OCI-LY3 (cell line): ENCODE measurements at regions not wholly inside any gene's neighbourhood (a gene's known extent, or its start where the extent isn't known, plus 50 kb on each side); places are given as distances from the start of the nearest gene placed in this dataset.
A peak's percentile ranks its signal among the peaks of the same experiment; 100 is the strongest.
"Not testable (repeated sequence)": the region's sequence is repeated elsewhere in the genome, so short reads cannot be mapped to it uniquely, and the experiment has no call there.

ENCODE experiments used
- H2AFZ ChIP-seq: fragments of 200-600, 300-600 bp; shearing (Covaris generic); 2 replicates; pipeline ENCODE4 v1.6.0; 2014; ENCODE audit warnings: antibody characterized with exemption, low read depth, low read length
- H3K27ac ChIP-seq: fragments of 200-600, 300-600 bp; sonication (generic); 2 replicates; pipeline ENCODE4 v1.5.1; 2014; ENCODE audit warnings: mild to moderate bottlenecking, low read length, moderate library complexity, mixed read lengths
- H3K27me3 ChIP-seq: fragments of 200-600, 300-600 bp; sonication (generic); 2 replicates; pipeline ENCODE4 v1.6.1; 2014; ENCODE audit warnings: low read depth, low read length, mixed read lengths
- H3K36me3 ChIP-seq: fragments of 200-600, 300-600 bp; sonication (generic); replicated peaks from 2 replicates; pipeline ENCODE3; 2014; ENCODE audit warnings: low read depth, low read length, mixed read lengths
- H3K4me1 ChIP-seq: fragments of 300-600, 200-600 bp; sonication (generic); 2 replicates; pipeline ENCODE4 v1.6.1; 2014; ENCODE audit warnings: low read length, mixed read lengths
- H3K4me2 ChIP-seq: fragments of 200-600, 300-600 bp; sonication (generic); 2 replicates; pipeline ENCODE4 v1.6.1; 2014; ENCODE audit warnings: low read length, mixed read lengths
- H3K4me3 ChIP-seq: fragments of 300-600, 200-600 bp; sonication (generic); 2 replicates; pipeline ENCODE4 v1.5.1; 2014; ENCODE audit warnings: antibody characterized with exemption, mild to moderate bottlenecking, low read length, moderate library complexity
- H3K79me2 ChIP-seq: fragments of 300-600, 200-600 bp; shearing (Covaris generic); 2 replicates; pipeline ENCODE4 v1.6.1; 2014; ENCODE audit warnings: mild to moderate bottlenecking, low read length, mixed read lengths
- H3K9ac ChIP-seq: fragments of 300-600, 200-600 bp; shearing (Covaris generic); 2 replicates; pipeline ENCODE4 v1.6.0; 2014; ENCODE audit warnings: mild to moderate bottlenecking, low read length, moderate library complexity
- H3K9me3 ChIP-seq: fragments of 200-600, 300-600 bp; shearing (Covaris generic); 2 replicates; pipeline ENCODE4 v1.6.1; 2014; ENCODE audit warnings: low read length, mixed read lengths; ENCODE audit not compliant: insufficient read depth
- H4K20me1 ChIP-seq: fragments of 200-600, 300-600 bp; sonication (generic); 2 replicates; pipeline ENCODE4 v1.6.1; 2016; ENCODE audit warnings: low read length, mixed read lengths; ENCODE audit not compliant: insufficient read depth
- EZH2phosphoT487 ChIP-seq: fragments of 200-600 bp; shearing (Covaris generic); IDR thresholded peaks from 2 replicates; pipeline ENCODE4 v1.6.1; 2018; ENCODE audit warnings: antibody characterized with exemption, mixed run types, low read depth
- TF ChIP-seq, protein P1 (sequence below): fragments of 200-600, 300-600 bp; sonication (generic); IDR thresholded peaks from 2 replicates; pipeline ENCODE4 v1.5.1; 2014; ENCODE audit warnings: antibody characterized with exemption, low read length, low read depth

DNA sequence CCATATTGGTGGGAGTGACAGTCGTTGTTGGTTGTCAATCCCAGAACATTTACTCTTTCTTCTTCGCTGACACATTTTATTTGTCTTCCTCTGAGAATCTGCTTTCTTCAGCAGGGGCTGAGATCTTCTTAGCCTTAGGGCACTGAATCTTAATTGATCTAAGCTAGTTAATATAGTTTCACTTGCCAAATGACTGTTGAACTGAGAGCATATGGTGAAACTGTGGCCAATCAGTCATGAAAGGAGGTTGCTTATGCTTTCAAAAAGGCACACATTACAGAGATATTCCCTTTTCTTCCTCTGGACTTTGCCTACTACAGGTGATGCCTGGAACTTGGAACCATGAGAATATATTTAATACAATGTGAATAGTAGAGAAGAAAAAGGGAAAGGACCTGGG is 60.0 kb upstream of the KIAA0040 start:
- Histone ChIP-seq H2AFZ (no peak overlapping the region), H4K20me1 (no peaks in the 10 kb centered on the region), H3K36me3 (no peaks in the 10 kb centered on the region), H3K9me3 (peaks cover 7% of the 10 kb centered on the region; the same call in 1 of the 2 replicates), H3K27ac (peak overlapping the region; percentile 45), H3K9ac (peak overlapping the region; percentile 1; the same call in 1 of the 2 replicates), H3K4me2 (peak overlapping the region; percentile 51), H3K27me3 (no peaks in the 10 kb centered on the region), H3K4me1 (peaks cover 25% of the 10 kb centered on the region), H3K79me2 (no peaks in the 10 kb centered on the region), H3K4me3 (peak overlapping the region; percentile 31)
- TF ChIP-seq EZH2phosphoT487, result no peak
- TF ChIP-seq, protein P1, sequence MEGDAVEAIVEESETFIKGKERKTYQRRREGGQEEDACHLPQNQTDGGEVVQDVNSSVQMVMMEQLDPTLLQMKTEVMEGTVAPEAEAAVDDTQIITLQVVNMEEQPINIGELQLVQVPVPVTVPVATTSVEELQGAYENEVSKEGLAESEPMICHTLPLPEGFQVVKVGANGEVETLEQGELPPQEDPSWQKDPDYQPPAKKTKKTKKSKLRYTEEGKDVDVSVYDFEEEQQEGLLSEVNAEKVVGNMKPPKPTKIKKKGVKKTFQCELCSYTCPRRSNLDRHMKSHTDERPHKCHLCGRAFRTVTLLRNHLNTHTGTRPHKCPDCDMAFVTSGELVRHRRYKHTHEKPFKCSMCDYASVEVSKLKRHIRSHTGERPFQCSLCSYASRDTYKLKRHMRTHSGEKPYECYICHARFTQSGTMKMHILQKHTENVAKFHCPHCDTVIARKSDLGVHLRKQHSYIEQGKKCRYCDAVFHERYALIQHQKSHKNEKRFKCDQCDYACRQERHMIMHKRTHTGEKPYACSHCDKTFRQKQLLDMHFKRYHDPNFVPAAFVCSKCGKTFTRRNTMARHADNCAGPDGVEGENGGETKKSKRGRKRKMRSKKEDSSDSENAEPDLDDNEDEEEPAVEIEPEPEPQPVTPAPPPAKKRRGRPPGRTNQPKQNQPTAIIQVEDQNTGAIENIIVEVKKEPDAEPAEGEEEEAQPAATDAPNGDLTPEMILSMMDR, result no peak

DNA sequence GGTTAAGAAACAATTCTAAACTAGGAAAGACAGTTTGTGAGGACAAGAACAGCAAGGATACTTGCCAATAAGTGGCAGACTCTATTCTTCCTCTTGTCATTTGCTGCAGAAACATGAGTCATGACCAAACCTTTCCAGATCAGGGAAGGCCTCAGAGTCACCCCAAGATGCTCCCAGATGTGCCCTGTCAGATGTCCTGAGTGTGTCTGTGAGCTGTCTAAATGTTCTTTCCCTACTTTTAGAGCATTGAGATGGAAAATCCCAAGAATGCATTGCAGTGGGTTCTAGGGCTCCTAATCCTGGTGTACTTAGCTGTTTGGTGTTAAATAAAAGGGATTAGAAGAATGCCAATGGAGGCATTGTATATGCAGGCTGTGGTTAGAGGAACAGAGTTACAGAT is 57.5 kb upstream of the KIAA0040 start:
- no peak overlapping the region for H3K4me2 ChIP-seq
- no peaks in the 10 kb centered on the region for H3K27me3 ChIP-seq
- H4K20me1 ChIP-seq, result no peaks in the 10 kb centered on the region
- no peak overlapping the region for H2AFZ ChIP-seq
- no peaks in the 10 kb centered on the region for H3K36me3 ChIP-seq
- H3K9ac ChIP-seq, result no peak overlapping the region
- H3K79me2 ChIP-seq, result no peaks in the 10 kb centered on the region
- TF ChIP-seq, protein P1, result no peak
- no peak for TF ChIP-seq EZH2phosphoT487
- H3K4me3 ChIP-seq, result no peak overlapping the region
- H3K9me3 ChIP-seq, result peaks cover 7% of the 10 kb centered on the region; the same call in 1 of the 2 replicates
- peaks cover 25% of the 10 kb centered on the region for H3K4me1 ChIP-seq
- no peak overlapping the region for H3K27ac ChIP-seq

DNA sequence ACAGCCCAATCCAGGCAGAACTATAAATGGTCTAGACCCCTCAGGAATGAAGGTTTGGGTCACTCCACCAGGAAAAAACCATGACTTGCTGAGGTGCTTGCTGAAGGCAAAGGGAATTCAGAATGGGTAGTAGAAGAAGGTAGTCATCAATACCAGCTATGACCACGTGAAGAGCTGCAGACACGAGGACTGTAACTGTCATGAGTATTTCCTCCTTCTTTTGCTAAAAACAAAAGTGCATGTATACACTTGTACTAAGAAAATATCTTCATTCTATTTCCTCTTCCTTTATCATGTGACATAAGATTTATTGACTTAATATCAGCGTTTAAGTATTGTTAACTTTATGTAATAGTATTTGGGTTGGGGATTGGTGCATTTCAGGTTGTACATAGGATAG is 55.5 kb upstream of the KIAA0040 start:
- H3K36me3 ChIP-seq, H3K4me3 ChIP-seq, H3K27ac ChIP-seq, H2AFZ ChIP-seq, H3K9me3 ChIP-seq, H3K79me2 ChIP-seq, H3K27me3 ChIP-seq, H3K4me2 ChIP-seq, H4K20me1 ChIP-seq, H3K9ac ChIP-seq: not testable (repeated sequence)
- H3K4me1 ChIP-seq, result peaks cover 15% of the 10 kb centered on the region

DNA sequence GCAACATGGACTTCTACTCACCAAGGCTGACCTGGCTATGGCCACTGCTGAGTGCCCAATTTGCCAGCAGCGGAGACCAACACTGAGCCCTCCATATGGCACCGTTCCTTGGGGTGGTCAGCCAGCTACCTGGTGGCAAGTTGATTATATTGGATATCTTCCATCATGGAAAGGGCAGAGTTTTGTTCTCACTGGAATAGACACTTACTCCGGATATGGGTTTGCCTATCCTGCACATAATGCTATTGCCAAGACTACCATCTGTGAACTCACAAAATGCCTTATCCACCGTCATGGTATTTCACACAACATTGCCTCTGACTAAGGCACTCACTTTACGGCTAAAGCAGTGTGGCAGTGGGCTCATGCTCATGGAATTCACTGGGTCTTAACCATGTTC is 54.5 kb upstream of the KIAA0040 start:
- not testable (repeated sequence) for H3K27ac ChIP-seq, H3K36me3 ChIP-seq, H3K9ac ChIP-seq, H3K9me3 ChIP-seq, H3K4me3 ChIP-seq, H4K20me1 ChIP-seq, H3K4me1 ChIP-seq, H2AFZ ChIP-seq, H3K27me3 ChIP-seq, H3K4me2 ChIP-seq, H3K79me2 ChIP-seq

DNA sequence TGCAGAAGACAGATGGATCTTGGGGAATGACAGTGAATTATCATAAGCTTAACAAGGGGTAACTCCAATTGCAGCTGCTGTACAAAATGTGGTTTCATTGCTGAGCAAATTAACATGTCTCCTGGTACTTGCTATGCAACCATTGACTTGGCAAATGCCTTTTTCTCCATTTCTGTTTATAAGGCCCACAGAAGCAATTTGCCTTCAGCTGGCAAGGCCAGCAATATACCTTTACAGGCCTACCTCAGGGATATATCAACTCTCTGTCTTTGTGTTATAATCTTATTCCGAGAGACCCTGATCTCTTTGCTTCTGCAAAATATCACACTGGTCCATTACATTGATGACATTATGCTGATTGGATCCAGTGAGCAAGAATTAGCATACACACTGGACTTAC is 52.7 kb upstream of the KIAA0040 start:
- Histone ChIP-seq H3K27me3 (no peaks in the 10 kb centered on the region), H3K4me3 (no peak overlapping the region), H3K79me2 (no peaks in the 10 kb centered on the region), H3K4me1 (no peaks in the 10 kb centered on the region), H4K20me1 (no peaks in the 10 kb centered on the region), H3K4me2 (no peak overlapping the region), H3K9me3 (no peaks in the 10 kb centered on the region), H2AFZ (no peak overlapping the region), H3K36me3 (no peaks in the 10 kb centered on the region), H3K9ac (no peak overlapping the region), H3K27ac (no peak overlapping the region)
- TF ChIP-seq, protein P1, result no peak
- TF ChIP-seq EZH2phosphoT487, result no peak
